Renal pelvis (tissue), 1 donor: ENCODE measurements at regions not wholly inside any gene's neighbourhood (a gene's known extent, or its start where the extent isn't known, plus 50 kb on each side); places are given as distances from the start of the nearest gene placed in this dataset.
"Not testable (repeated sequence)": the region's sequence is repeated elsewhere in the genome, so short reads cannot be mapped to it uniquely, and the experiment has no call there.

Experiments
- DNase-seq: peaks from one replicate; pipeline ENCODE4 v3.0.0-alpha.2; 2013

- DNase-seq: no peak
These were observed 1097.8 kb downstream of the NAALADL2 start for GRCh38 chr3:175956964-175957363.

DNA sequence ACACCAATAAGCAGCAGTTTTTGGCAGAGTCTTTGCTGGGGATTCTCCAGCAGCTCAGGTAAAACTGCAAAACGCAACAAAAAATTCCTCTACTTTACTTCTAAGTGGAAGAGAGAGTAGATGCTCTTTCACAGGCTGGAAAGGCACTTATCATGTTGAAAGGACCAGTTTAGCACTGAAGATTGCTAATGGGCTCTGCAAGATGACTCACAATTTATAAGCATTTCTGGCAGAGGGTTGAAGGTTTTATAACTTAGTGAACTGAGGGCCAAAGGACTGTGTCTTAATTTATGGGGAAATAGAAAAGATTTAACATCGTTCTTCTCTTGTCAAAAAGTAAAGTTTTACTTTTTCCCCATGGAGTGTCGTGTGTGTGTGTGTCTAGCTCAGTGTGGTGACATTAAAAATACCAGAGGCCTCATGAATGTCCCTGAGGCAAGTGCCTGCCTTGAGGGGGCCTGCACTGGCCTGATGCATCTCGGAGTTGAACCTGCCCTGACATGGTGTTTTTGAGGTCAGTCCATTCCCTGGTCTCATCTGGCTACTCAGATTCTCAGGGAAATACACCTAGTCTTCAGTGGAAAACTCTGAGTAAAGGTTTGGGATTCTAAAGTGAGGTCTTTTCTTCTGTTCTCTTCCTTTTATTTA, 1092.0 kb downstream of the NAALADL2 start:
- no peak for DNase-seq

DNA sequence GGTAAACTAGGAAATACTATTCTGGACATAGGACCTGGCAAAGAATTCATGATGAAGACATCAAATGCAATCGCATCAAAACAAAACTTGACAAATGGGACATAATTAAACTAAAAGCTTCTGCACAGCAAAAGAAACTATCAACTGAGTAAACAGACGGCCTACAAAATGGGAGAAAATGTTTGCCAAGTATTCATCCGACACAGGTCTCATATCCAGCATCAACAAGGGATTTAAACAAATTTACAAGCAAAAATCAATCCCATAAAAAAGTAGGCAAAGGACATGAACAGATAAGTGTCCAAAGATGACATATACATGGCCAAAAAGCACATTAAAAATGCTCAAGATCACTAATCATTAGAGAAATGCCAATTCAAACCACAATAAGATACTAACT, 1088.9 kb downstream of the NAALADL2 start:
- DNase-seq: no peak

GRCh38 chr3:175941352-175941751, 1082.2 kb downstream of the NAALADL2 start:
- no peak for DNase-seq

GRCh38 chr3:175940881-175941280, 1081.7 kb downstream of the NAALADL2 start:
- DNase-seq: no peak

GRCh38 chr3:175940243-175940642, 1081.1 kb downstream of the NAALADL2 start:
- no peak for DNase-seq

GRCh38 chr3:175937367-175937766, 1078.2 kb downstream of the NAALADL2 start:
- DNase-seq: not testable (repeated sequence)

DNA sequence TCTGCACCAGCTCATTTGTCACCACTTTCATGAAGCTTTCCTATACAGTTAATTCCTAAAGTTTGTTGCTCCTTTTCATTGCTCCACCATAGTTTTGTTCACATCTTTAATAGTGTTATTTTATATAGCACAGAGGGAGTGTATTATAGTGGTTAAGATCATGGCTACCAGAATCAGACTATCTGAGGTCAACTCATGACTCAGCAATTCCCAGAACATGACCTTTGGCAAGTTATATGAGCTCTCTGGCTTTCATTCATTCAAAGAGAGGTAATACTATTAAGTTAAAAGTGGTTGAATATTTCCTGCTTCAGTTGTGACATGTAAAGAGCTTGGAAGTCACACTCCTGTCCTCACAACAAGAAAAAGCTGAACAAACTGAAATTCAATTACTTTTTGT, 1073.5 kb downstream of the NAALADL2 start:
- DNase-seq: no peak

- DNase-seq: no peak
These were observed 1060.0 kb downstream of the NAALADL2 start for GRCh38 chr3:175919133-175919532.

DNA sequence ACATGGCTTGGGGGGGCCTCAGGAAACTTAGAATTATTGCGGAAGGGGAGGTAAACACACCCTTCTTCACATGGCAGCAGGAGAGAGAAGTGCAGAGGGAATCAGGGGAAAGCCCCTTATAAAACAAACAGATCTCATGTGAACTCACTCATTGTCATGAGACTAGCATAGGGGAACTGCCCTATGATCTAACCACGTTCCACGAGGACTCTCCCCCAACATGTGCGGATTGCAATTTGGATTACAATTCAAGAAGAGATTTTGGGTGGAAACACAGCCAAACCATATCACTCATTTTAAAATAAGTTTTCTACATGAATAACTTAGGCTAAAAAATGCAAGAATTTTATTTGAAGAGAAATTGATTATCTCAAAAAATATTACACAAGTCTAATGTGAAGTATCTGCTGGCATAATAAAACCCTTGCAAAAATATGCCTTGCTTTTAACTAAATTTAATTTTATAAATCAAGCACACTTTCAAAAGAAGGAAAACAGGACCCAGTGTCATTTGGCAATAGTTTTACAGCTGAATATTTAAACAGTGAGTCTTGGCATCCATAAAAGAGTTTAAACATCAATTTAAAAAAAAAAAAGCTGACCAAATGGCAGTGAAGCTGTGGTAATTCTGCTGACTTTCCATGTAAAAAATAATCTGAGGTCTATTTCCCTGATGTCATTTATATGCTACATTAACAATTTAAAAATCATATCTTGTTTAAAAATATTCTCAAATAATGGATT, 1057.2 kb downstream of the NAALADL2 start:
- DNase-seq: no peak

DNA sequence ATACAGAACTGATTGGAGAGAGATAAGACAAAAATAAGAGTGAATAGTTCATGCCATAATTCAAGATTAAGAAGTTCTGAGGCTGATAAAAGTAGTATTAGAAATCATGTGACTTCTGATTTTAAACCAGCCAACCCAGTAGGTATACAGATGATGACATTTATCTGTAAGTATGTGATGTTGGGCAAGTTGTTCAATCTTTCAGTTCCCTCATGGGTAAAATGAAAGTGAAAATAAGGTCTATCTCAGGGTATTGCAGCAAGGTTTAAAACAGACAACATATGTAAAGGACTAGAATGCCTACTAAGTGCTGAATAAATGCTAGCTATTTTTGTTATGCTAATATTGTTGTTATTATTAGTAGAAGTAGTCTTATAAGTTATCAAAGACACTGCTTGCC, 1055.7 kb downstream of the NAALADL2 start:
- DNase-seq: no peak

DNA sequence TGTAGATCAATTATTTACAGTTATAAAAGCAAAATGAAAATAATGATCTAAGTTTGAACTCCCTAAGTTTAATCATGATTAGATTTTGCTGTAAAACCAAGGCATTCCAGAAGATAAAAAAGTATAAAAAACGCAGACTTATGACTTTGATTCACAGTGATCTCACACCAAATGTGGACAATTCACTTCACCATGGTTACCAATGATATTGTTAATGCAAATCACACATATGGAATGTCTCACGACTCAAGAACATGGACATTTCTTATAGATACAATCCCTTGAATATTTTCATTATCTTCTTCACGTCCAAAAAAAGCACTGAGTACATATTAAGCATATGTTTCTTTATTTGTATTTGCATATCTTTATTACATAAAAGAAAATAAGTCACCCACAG, 1054.2 kb downstream of the NAALADL2 start:
- peak; percentile 14 for DNase-seq

GRCh38 chr3:175911937-175912336, 1052.8 kb downstream of the NAALADL2 start:
- DNase-seq: peak; percentile 14

DNA sequence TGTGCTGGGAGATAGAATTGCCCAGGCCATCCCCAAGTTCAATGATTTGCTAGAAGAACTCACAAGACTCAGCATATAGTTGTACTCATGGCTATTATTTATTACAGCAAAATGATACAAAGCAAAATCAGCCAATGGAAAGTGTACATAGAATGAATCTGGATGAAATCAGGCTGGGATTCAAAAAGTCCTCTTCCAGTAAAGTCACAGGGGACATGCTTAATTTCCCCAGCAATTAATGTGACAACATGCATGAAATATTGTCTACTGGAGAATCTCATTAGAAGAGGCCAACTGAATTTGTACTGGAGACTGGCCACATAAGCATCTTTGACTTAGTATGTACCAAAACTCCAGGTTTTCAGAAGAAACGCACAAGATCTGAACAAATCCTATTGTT, 1043.1 kb downstream of the NAALADL2 start:
- DNase-seq: peak; percentile 20

DNA sequence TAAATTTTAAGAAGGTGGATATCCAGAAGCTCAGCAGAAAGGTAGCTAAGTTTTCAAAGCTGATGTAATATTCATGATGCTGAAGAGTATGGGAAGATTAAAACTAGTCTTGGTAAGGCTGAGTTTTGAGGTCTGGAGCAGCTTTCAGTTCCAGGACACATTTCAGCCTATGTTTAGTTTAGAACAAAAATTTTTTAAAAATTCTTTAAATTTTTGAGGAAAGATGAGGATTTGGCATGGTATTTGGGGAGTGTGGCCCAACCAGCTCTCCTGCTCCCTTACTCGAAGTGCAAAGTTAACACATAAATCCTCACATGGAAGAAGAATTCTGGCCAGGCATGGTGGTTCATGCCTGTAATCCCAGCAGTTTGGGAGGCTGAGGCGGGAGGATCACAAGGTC, 1039.1 kb downstream of the NAALADL2 start:
- no peak for DNase-seq

GRCh38 chr3:175896655-175897054, 1037.5 kb downstream of the NAALADL2 start:
- DNase-seq: no peak

- no peak for DNase-seq
These were observed 1036.6 kb downstream of the NAALADL2 start for GRCh38 chr3:175895731-175896130.

DNA sequence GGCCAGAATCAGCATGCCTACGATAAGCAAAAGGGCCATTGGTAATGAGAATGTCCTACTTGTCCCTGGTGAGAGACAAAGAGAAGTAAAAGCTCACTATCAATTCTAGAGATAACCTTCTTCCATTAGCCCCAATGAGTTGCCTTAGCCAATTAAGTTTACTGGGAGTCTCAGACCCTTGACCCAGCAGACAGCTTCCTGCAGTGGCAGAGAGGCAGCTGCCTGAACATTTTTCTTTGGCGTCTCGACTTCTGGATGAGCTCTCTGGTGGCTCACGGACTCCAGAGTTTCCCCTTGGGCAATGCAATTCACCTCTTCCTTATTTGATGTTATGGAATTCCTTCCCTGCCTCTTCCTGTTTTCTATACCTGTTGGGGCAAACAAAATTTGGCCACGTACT, 1034.4 kb downstream of the NAALADL2 start:
- DNase-seq: no peak

DNA sequence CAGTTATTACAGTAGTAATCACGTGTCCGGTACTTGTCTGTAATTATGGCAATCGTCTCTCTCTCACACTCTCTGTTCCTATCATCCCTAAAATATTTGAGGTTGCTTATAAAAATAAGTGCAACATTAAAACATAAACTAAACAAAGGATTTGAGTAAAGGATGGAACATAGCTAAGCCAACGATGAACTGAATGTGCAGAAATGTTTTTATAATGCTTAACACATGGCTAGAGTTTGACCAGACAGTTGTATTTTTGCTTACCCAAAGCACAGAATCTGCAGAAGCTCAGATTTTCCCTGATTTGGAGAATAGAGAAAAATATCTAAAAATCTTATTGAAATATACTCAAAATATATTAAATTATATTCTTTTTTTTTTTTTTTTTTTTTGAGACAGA, 1030.9 kb downstream of the NAALADL2 start:
- no peak for DNase-seq

- no peak for DNase-seq
These were observed 1026.2 kb downstream of the NAALADL2 start for GRCh38 chr3:175885231-175885766.

GRCh38 chr3:175879417-175879816, 1020.3 kb downstream of the NAALADL2 start:
- no peak for DNase-seq

DNA sequence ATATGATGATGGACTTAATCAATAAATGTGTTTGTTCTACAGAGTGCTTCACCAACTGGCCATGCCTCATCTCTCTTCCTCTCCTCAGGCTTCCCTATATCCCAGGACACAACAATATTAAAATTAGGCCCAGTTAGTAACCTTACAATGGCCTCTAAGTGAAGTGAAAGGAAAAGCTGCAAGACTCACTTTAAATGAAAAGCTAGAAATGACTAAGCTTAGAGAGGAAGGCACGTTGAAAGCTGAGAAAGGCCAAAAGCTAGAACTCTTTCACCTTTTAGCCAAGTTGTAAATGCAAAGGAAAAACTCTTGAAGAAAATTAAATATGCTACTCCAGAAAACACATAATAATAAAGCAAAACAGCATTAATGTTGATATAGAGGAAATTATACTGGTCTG, 1010.3 kb downstream of the NAALADL2 start:
- no peak for DNase-seq

- no peak for DNase-seq
These were observed 1009.5 kb downstream of the NAALADL2 start for GRCh38 chr3:175868626-175869025.

- DNase-seq: no peak
These were observed 1006.6 kb downstream of the NAALADL2 start for GRCh38 chr3:175865724-175866123.
